ENCODE measurements at regions not wholly inside any gene's neighbourhood (a gene's known extent, or its start where the extent isn't known, plus 50 kb on each side); places are given as distances from the start of the nearest gene placed in this dataset.

DNA sequence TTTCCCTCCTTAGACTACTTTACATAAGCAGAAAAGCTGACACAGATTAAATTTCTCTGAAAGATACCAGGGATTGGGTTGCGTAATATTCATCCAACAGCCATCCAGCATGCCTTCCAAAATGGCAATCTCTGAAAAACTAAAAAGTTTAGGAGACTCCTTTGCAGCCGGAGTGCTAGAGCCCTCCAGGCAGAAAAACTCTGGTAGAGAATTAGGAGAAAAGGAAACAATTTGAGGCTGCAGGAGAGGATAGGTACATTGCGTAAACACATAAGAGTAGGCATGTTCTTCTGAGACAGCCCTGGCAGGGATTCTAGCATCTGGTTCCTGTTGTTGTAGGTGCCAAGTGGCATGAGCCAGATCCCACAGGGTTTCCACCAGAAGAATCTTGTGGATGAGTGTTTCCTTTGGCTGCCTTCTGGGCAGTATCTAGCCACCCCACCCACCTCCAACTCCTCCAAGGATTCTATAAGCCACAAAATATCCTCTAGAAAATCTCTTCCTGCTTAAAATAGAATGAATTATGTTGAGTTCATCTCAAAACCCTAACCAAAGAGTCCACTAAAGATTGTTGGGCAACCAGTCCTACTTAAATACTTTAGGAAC, 402.4 kb downstream of the HGF start:
- no peaks in the 10 kb centered on the region for H3K27me3 ChIP-seq (replicated peaks; ENCODE audit: control insufficient read depth, insufficient read depth, low read length)
- Mint-ChIP-seq H3K27me3 (ENCODE audit: insufficient read depth, unreplicated experiment) (no peaks in the 10 kb centered on the region), H3K36me3 (ENCODE audit: insufficient read depth, unreplicated experiment) (no peaks in the 10 kb centered on the region), H3K4me3 (ENCODE audit: unreplicated experiment) (no peak overlapping the region), H3K9me3 (ENCODE audit: unreplicated experiment) (no peaks in the 10 kb centered on the region), H3K27ac (ENCODE audit: unreplicated experiment) (no peak overlapping the region), H3K4me1 (ENCODE audit: low read depth, unreplicated experiment) (no peaks in the 10 kb centered on the region)
- no peaks in the 10 kb centered on the region for H3K36me3 ChIP-seq (ENCODE audit: control insufficient read depth, insufficient read depth, low read length)
- DNase-seq, result no peak
- no TSS peak for BruUV-seq (replicated peaks)
- no peaks in the 10 kb centered on the region for H3K4me1 ChIP-seq
- intact Hi-C loops (cut with micrococcal nuclease; ENCODE audit: unreplicated experiment), result no loop called here
- POLR2A ChIA-PET, result no interaction called here
- CTCF ChIA-PET, result no interaction called here
- H3K4me3 ChIP-seq (ENCODE audit: low read depth, low read length), result no peak overlapping the region
- TF ChIP-seq, protein P1, sequence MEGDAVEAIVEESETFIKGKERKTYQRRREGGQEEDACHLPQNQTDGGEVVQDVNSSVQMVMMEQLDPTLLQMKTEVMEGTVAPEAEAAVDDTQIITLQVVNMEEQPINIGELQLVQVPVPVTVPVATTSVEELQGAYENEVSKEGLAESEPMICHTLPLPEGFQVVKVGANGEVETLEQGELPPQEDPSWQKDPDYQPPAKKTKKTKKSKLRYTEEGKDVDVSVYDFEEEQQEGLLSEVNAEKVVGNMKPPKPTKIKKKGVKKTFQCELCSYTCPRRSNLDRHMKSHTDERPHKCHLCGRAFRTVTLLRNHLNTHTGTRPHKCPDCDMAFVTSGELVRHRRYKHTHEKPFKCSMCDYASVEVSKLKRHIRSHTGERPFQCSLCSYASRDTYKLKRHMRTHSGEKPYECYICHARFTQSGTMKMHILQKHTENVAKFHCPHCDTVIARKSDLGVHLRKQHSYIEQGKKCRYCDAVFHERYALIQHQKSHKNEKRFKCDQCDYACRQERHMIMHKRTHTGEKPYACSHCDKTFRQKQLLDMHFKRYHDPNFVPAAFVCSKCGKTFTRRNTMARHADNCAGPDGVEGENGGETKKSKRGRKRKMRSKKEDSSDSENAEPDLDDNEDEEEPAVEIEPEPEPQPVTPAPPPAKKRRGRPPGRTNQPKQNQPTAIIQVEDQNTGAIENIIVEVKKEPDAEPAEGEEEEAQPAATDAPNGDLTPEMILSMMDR (IDR thresholded peaks at IDR 0.05; ENCODE audit: insufficient read depth in 1 of 2, low read depth in 1 of 2, low read length in 1 of 2, severe bottlenecking in 1 of 2, unreplicated experiment in 1 of 2), result no peak
- no peaks in the 10 kb centered on the region for H3K9me3 ChIP-seq

DNA sequence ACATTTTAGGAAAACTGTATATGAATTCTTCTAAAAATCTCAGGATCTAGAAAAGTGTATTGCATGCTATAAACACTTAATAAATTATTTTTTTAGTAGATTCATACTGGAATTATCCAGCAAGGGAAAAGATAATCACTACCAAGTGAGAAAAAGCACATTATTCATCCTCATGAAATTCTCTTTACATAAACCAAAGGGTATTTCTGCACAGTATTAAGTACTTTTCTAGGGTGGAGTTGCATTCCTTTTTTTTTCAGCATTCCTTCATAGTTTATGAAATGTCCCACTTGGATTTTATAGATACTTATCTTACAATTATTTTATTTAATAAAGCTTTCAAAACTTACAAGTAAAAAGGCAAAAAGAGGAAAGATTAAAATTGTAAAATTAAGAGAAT, 403.3 kb downstream of the HGF start:
- Mint-ChIP-seq H3K36me3 (ENCODE audit: insufficient read depth, unreplicated experiment) (no peaks in the 10 kb centered on the region), H3K4me3 (ENCODE audit: unreplicated experiment) (no peak overlapping the region), H3K27me3 (ENCODE audit: insufficient read depth, unreplicated experiment) (no peaks in the 10 kb centered on the region), H3K4me1 (ENCODE audit: low read depth, unreplicated experiment) (peaks cover 5% of the 10 kb centered on the region), H3K27ac (ENCODE audit: unreplicated experiment) (no peak overlapping the region), H3K9me3 (ENCODE audit: unreplicated experiment) (no peaks in the 10 kb centered on the region)
- ChIA-PET CTCF (no interaction called here), POLR2A (no interaction called here)
- DNase-seq, result no peak
- no peaks in the 10 kb centered on the region for H3K9me3 ChIP-seq
- no TSS peak for BruUV-seq (replicated peaks)
- TF ChIP-seq, protein P1 (IDR thresholded peaks at IDR 0.05; ENCODE audit: insufficient read depth in 1 of 2, low read depth in 1 of 2, low read length in 1 of 2, severe bottlenecking in 1 of 2, unreplicated experiment in 1 of 2), result no peak
- H3K36me3 ChIP-seq (ENCODE audit: control insufficient read depth, insufficient read depth, low read length), result no peaks in the 10 kb centered on the region
- H3K4me1 ChIP-seq, result no peaks in the 10 kb centered on the region
- H3K27me3 ChIP-seq (replicated peaks; ENCODE audit: control insufficient read depth, insufficient read depth, low read length), result no peaks in the 10 kb centered on the region
- no peak overlapping the region for H3K4me3 ChIP-seq (ENCODE audit: low read depth, low read length)
- intact Hi-C loops (cut with micrococcal nuclease; ENCODE audit: unreplicated experiment), result no loop called here

DNA sequence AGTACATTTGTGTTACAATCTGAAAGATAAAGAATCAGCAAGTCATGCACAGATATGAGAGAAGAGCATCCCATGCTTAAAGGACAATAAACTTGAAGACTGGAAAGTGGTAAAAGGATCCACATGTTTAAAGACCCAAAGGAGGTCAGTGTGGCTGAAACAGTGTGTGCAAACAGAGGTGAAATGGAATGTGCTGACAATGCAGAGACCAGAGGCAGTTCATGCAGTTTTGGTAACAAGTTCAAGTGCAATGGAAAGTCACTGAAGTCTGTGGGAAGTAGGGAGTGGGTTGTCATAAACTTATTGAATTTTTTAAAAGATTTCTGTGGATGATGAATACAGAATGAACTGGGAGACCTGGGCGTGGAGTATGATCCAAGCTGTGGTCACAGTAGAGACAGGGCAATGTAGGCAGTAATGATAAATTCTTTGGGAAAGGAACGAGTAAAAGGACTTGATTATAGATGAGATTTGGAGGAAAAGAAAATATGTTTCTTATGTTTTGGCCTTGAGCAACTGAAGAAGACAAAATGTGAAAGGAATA, 408.0 kb downstream of the HGF start:
- BruUV-seq (replicated peaks), result no TSS peak
- intact Hi-C loops (cut with micrococcal nuclease; ENCODE audit: unreplicated experiment), result no loop called here

More for the DNA sequence above, 408.0 kb downstream of the HGF start:
- Mint-ChIP-seq H3K27me3 (ENCODE audit: insufficient read depth, unreplicated experiment) (no peaks in the 10 kb centered on the region), H3K4me3 (ENCODE audit: unreplicated experiment) (no peak overlapping the region), H3K36me3 (ENCODE audit: insufficient read depth, unreplicated experiment) (no peaks in the 10 kb centered on the region), H3K27ac (ENCODE audit: unreplicated experiment) (no peak overlapping the region), H3K9me3 (ENCODE audit: unreplicated experiment) (no peaks in the 10 kb centered on the region), H3K4me1 (ENCODE audit: low read depth, unreplicated experiment) (peaks cover 7% of the 10 kb centered on the region)
- no peak for DNase-seq
- ChIA-PET CTCF (no interaction called here), POLR2A (no interaction called here)
- H3K27me3 ChIP-seq (replicated peaks; ENCODE audit: control insufficient read depth, insufficient read depth, low read length), result no peaks in the 10 kb centered on the region
- H3K4me1 ChIP-seq, result no peaks in the 10 kb centered on the region
- H3K36me3 ChIP-seq (ENCODE audit: control insufficient read depth, insufficient read depth, low read length), result no peaks in the 10 kb centered on the region
- TF ChIP-seq, protein P1 (IDR thresholded peaks at IDR 0.05; ENCODE audit: insufficient read depth in 1 of 2, low read depth in 1 of 2, low read length in 1 of 2, severe bottlenecking in 1 of 2, unreplicated experiment in 1 of 2), result no peak
- H3K9me3 ChIP-seq, result no peaks in the 10 kb centered on the region
- H3K4me3 ChIP-seq (ENCODE audit: low read depth, low read length), result no peak overlapping the region
